Ishikawa (cell line): ENCODE measurements at regions not wholly inside any gene's neighbourhood (a gene's known extent, or its start where the extent isn't known, plus 50 kb on each side); places are given as distances from the start of the nearest gene placed in this dataset.

ENCODE experiments used
- CEBPB ChIP-seq: IDR thresholded peaks from 2 replicates; pipeline ENCODE4 v1.6.1; 2012
- CREB1 ChIP-seq: IDR thresholded peaks from 2 replicates; pipeline ENCODE4 v1.6.1; 2012; ENCODE audit warnings: low read depth
- EGR1 ChIP-seq: IDR thresholded peaks from 2 replicates; pipeline ENCODE4 v1.6.1; 2012
- EP300 ChIP-seq: IDR thresholded peaks from 2 replicates; pipeline ENCODE4 v1.6.1; 2012; ENCODE audit warnings: borderline replicate concordance
- FOXM1 ChIP-seq: IDR thresholded peaks from 2 replicates; pipeline ENCODE4 v1.6.1; 2012; ENCODE audit warnings: low read depth, borderline replicate concordance
- MAX ChIP-seq: IDR thresholded peaks from 2 replicates; pipeline ENCODE4 v1.6.1; 2012
- NFIC ChIP-seq: IDR thresholded peaks from 2 replicates; pipeline ENCODE4 v1.6.1; 2012
- RAD21 ChIP-seq: IDR thresholded peaks from 2 replicates; pipeline ENCODE4 v1.6.1; 2012; ENCODE audit warnings: low read depth
- REST ChIP-seq: IDR thresholded peaks from 2 replicates; pipeline ENCODE4 v1.6.1; 2012; ENCODE audit warnings: low read depth, mild to moderate bottlenecking
- TAF1 ChIP-seq: IDR thresholded peaks from 2 replicates; pipeline ENCODE4 v1.6.1; 2012; ENCODE audit warnings: low read depth, mild to moderate bottlenecking
- TCF12 ChIP-seq: IDR thresholded peaks from 2 replicates; pipeline ENCODE4 v1.6.1; 2012; ENCODE audit warnings: low read depth
- TEAD4 ChIP-seq: IDR thresholded peaks from 2 replicates; pipeline ENCODE4 v1.6.1; 2012
- USF1 ChIP-seq: IDR thresholded peaks from 2 replicates; pipeline ENCODE4 v1.6.1; 2012
- YY1 ChIP-seq: IDR thresholded peaks from 2 replicates; pipeline ENCODE4 v1.6.1; 2012; ENCODE audit warnings: low read depth
- ZBTB7A ChIP-seq: IDR thresholded peaks from 2 replicates; pipeline ENCODE4 v1.6.1; 2012; ENCODE audit warnings: low read depth

- TF ChIP-seq ZBTB7A = no peak
- TF ChIP-seq USF1 = no peak
- no peak for TF ChIP-seq RAD21
- no peak for TF ChIP-seq TAF1
- no peak for TF ChIP-seq YY1
- TF ChIP-seq CREB1 = no peak
Observed at GRCh38 chr11:134762248-134763029, 350.4 kb upstream of the B3GAT1 start.

GRCh38 chr11:134761926-134762247, 349.8 kb upstream of the B3GAT1 start:
- TF ChIP-seq RAD21 = no peak
- TF ChIP-seq EGR1 = no peak
- TF ChIP-seq MAX = no peak
- no peak for TF ChIP-seq EP300

GRCh38 chr11:134761386-134761785, 349.3 kb upstream of the B3GAT1 start:
- TF ChIP-seq CEBPB = no peak
- TF ChIP-seq USF1 = no peak
- TF ChIP-seq NFIC = no peak
- no peak for TF ChIP-seq RAD21
- no peak for TF ChIP-seq EP300
- no peak for TF ChIP-seq YY1
- no peak for TF ChIP-seq REST
- no peak for TF ChIP-seq TAF1
- no peak for TF ChIP-seq ZBTB7A
- TF ChIP-seq TCF12 = no peak
- TF ChIP-seq MAX = no peak
- no peak for TF ChIP-seq FOXM1
- TF ChIP-seq TEAD4 = no peak
- no peak for TF ChIP-seq EGR1

GRCh38 chr11:134760957-134761356, 348.9 kb upstream of the B3GAT1 start:
- TF ChIP-seq RAD21 = no peak
- no peak for TF ChIP-seq YY1
- TF ChIP-seq EP300 = no peak
- no peak for TF ChIP-seq NFIC
- TF ChIP-seq CEBPB = no peak
- TF ChIP-seq FOXM1 = no peak
- no peak for TF ChIP-seq TEAD4
- no peak for TF ChIP-seq USF1
- TF ChIP-seq TAF1 = no peak
- TF ChIP-seq CREB1 = no peak
- TF ChIP-seq MAX = no peak
- no peak for TF ChIP-seq EGR1
- no peak for TF ChIP-seq REST
- TF ChIP-seq ZBTB7A = no peak
- no peak for TF ChIP-seq TCF12

GRCh38 chr11:134760299-134760698, 348.3 kb upstream of the B3GAT1 start:
- TF ChIP-seq TAF1 (no peak), MAX (no peak), TEAD4 (no peak), RAD21 (no peak), CREB1 (no peak), TCF12 (no peak), FOXM1 (no peak), ZBTB7A (no peak), EGR1 (no peak), CEBPB (no peak), EP300 (no peak)
